Suprapubic skin (tissue), 4 donors: ENCODE measurements at regions not wholly inside any gene's neighbourhood (a gene's known extent, or its start where the extent isn't known, plus 50 kb on each side); places are given as distances from the start of the nearest gene placed in this dataset.

Experiments used
- CTCF ChIP-seq, 2 donors: fragments of 200-600 bp in 1 of 2; fragments of 450-650 bp in 1 of 2; sonication (generic) in 1 of 2; IDR thresholded peaks; one replicate each; pipeline ENCODE4 v1.5.1; 2016 to 2019; ENCODE audit warnings: antibody characterized with exemption in 2 of 2, mild to moderate bottlenecking in 1 of 2, moderate library complexity in 1 of 2
- EP300 ChIP-seq: sonication (generic); formaldehyde crosslinking; IDR thresholded peaks from one replicate; pipeline ENCODE4 v1.6.1; 2017; ENCODE audit warnings: antibody characterized with exemption
- POLR2A ChIP-seq, 2 donors: fragments of 450-650 bp; IDR thresholded peaks; one replicate each; pipeline ENCODE4 v1.6.1; 2017; ENCODE audit warnings: antibody characterized with exemption in 2 of 2, mild to moderate bottlenecking in 2 of 2, moderate library complexity in 2 of 2
- POLR2AphosphoS5 ChIP-seq, 3 donors: sonication (generic); formaldehyde crosslinking; IDR thresholded peaks; one replicate each; pipeline ENCODE4 v1.6.1; 2017; ENCODE audit warnings: antibody characterized with exemption in 3 of 3

- no peak for TF ChIP-seq EP300
- no peak for TF ChIP-seq POLR2AphosphoS5 (IDR thresholded peaks at IDR 0.05)
- TF ChIP-seq POLR2A (IDR thresholded peaks at IDR 0.05) = no peak
- no peak for TF ChIP-seq CTCF (IDR thresholded peaks at IDR 0.05)
These were observed 276.3 kb downstream of the PSAT1 start for GRCh38 chr9:78573205-78573604.
